MM.1S (cell line): ENCODE measurements at regions not wholly inside any gene's neighbourhood (a gene's known extent, or its start where the extent isn't known, plus 50 kb on each side); places are given as distances from the start of the nearest gene placed in this dataset.

ENCODE experiments used
- DNase-seq: peaks from one replicate; pipeline ENCODE4 v3.0.0-alpha.2; 2015
- H2AFZ ChIP-seq: fragments of 300-600 bp; sonication (generic); 2 replicates; pipeline ENCODE4 v1.6.0; 2016; ENCODE audit warnings: antibody characterized with exemption, low read length
- H3F3A ChIP-seq: fragments of 300-600 bp; sonication (generic); 2 replicates; pipeline ENCODE4 v1.6.1; 2016; ENCODE audit warnings: mild to moderate bottlenecking, antibody characterized with exemption, low read length, moderate library complexity, mixed read lengths; ENCODE audit not compliant: insufficient read depth
- H3K27ac ChIP-seq: fragments of 300-600 bp; sonication (generic); 2 replicates; pipeline ENCODE4 v1.5.1; 2016; ENCODE audit warnings: mild to moderate bottlenecking, low read length
- H3K27me3 ChIP-seq: fragments of 300-600 bp; sonication (generic); replicated peaks from 2 replicates; pipeline ENCODE4 v1.6.0; 2016; ENCODE audit warnings: low read length; ENCODE audit not compliant: insufficient read depth
- H3K36me3 ChIP-seq: fragments of 300-600 bp; sonication (generic); replicated peaks from 2 replicates; pipeline ENCODE4 v1.6.1; 2016; ENCODE audit warnings: mild to moderate bottlenecking, low read length, mixed read lengths; ENCODE audit not compliant: insufficient read depth
- H3K4me1 ChIP-seq: fragments of 300-600 bp; sonication (generic); 2 replicates; pipeline ENCODE4 v1.6.1; 2016; ENCODE audit warnings: low read length, mixed read lengths
- H3K4me2 ChIP-seq: fragments of 300-600 bp; sonication (generic); 2 replicates; pipeline ENCODE4 v1.6.0; 2016; ENCODE audit warnings: low read depth, low read length
- H3K4me3 ChIP-seq: fragments of 300-600 bp; sonication (generic); 2 replicates; pipeline ENCODE4 v1.5.1; 2016; ENCODE audit warnings: low read length, mixed read lengths
- H3K79me2 ChIP-seq: fragments of 300-600 bp; sonication (generic); 2 replicates; pipeline ENCODE4 v1.6.1; 2016; ENCODE audit warnings: mixed run types, low read length, mixed read lengths
- H3K9ac ChIP-seq: fragments of 300-600 bp; sonication (generic); 2 replicates; pipeline ENCODE4 v1.6.1; 2016; ENCODE audit warnings: low read length, mixed read lengths
- H3K9me2 ChIP-seq: fragments of 300-600 bp; sonication (generic); replicated peaks from 2 replicates; pipeline ENCODE4 v1.6.1; 2016; ENCODE audit warnings: mild to moderate bottlenecking, low read length, mixed read lengths; ENCODE audit not compliant: insufficient read depth
- H3K9me3 ChIP-seq: fragments of 300-600 bp; sonication (generic); replicated peaks from 2 replicates; pipeline ENCODE4 v1.6.1; 2016; ENCODE audit warnings: mild to moderate bottlenecking, low read length, mixed read lengths; ENCODE audit not compliant: insufficient read depth
- H4K20me1 ChIP-seq: fragments of 300-600 bp; sonication (generic); 2 replicates; pipeline ENCODE4 v1.6.1; 2016; ENCODE audit warnings: mild to moderate bottlenecking, low read length, moderate library complexity, mixed read lengths; ENCODE audit not compliant: insufficient read depth
- EZH2 ChIP-seq: fragments of 300-600 bp; sonication (generic); optimal IDR thresholded peaks from 2 replicates; pipeline ENCODE3; 2017; ENCODE audit warnings: low read depth, mild to moderate bottlenecking, antibody characterized with exemption, low read length, mixed read lengths
- EZH2phosphoT487 ChIP-seq: fragments of 300-600 bp; sonication (generic); IDR thresholded peaks from 2 replicates; pipeline ENCODE4 v1.6.1; 2018; ENCODE audit warnings: antibody characterized with exemption, low read length
- TF ChIP-seq, protein P1 (sequence below): fragments of 300-600 bp; sonication (generic); IDR thresholded peaks from 2 replicates; pipeline ENCODE4 v1.5.1; 2016; ENCODE audit warnings: antibody characterized with exemption, low read length, mixed read lengths

DNA sequence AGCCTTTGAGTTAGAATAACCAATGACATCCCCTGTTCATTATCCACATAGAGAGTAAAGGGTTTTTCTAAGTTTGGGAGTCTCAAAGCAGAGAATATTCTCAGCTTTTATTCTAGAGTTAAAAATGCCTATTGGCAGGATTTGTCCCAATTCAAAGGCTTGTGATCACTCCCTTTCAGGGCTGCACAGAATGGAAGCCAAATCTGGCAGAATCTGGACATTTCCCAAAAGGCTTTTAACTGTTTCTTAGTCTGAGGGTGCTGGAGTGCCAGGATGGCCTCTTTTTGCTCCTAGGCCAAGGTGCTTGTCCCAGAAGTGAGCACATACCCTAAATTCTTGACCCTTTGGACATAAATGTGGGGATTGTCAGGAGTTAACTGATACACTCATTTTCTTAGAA, 556.6 kb downstream of the DOK5 start:
- H3K4me1 ChIP-seq, result no peaks in the 10 kb centered on the region
- no peaks in the 10 kb centered on the region for H3K79me2 ChIP-seq
- TF ChIP-seq EZH2phosphoT487, result no peak
- TF ChIP-seq, protein P1, sequence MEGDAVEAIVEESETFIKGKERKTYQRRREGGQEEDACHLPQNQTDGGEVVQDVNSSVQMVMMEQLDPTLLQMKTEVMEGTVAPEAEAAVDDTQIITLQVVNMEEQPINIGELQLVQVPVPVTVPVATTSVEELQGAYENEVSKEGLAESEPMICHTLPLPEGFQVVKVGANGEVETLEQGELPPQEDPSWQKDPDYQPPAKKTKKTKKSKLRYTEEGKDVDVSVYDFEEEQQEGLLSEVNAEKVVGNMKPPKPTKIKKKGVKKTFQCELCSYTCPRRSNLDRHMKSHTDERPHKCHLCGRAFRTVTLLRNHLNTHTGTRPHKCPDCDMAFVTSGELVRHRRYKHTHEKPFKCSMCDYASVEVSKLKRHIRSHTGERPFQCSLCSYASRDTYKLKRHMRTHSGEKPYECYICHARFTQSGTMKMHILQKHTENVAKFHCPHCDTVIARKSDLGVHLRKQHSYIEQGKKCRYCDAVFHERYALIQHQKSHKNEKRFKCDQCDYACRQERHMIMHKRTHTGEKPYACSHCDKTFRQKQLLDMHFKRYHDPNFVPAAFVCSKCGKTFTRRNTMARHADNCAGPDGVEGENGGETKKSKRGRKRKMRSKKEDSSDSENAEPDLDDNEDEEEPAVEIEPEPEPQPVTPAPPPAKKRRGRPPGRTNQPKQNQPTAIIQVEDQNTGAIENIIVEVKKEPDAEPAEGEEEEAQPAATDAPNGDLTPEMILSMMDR, result no peak
- no peak for TF ChIP-seq EZH2
- H3K9ac ChIP-seq, result no peak overlapping the region
- H3K27ac ChIP-seq, result no peak overlapping the region
- no peaks in the 10 kb centered on the region for H4K20me1 ChIP-seq
- no peaks in the 10 kb centered on the region for H3K27me3 ChIP-seq
- no peak overlapping the region for H3K4me2 ChIP-seq
- no peaks in the 10 kb centered on the region for H3K9me2 ChIP-seq
- no peak for DNase-seq
- H3K9me3 ChIP-seq, result no peaks in the 10 kb centered on the region
- H3K36me3 ChIP-seq, result no peaks in the 10 kb centered on the region
- H3F3A ChIP-seq, result no peaks in the 10 kb centered on the region
- no peak overlapping the region for H2AFZ ChIP-seq
- H3K4me3 ChIP-seq, result no peak overlapping the region

DNA sequence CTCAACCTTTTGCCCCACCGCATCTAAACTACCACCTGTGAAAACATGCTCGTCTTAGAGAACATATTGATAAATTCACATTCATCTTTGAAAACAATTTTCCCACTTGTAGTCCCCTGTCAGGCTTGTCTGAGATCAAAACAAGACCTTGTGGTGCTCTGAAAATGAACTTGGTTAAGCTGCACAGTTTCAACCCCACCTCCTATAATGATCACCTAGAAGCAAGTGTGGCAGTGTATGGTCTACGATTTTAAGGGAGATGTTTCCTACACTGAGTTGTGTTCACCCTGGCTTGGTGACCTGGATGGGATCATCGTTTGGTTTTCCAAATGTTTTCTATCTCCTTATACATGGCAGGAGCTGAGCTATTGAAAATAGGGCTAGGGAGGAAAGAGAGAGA, 539.4 kb downstream of the DOK5 start:
- Histone ChIP-seq H3K4me3 (no peak overlapping the region), H3K4me1 (no peaks in the 10 kb centered on the region), H3K9ac (no peak overlapping the region), H4K20me1 (no peaks in the 10 kb centered on the region), H3K79me2 (no peaks in the 10 kb centered on the region), H3F3A (no peaks in the 10 kb centered on the region), H3K27me3 (no peaks in the 10 kb centered on the region), H2AFZ (no peak overlapping the region), H3K27ac (no peak overlapping the region), H3K4me2 (no peak overlapping the region), H3K36me3 (no peaks in the 10 kb centered on the region), H3K9me3 (no peaks in the 10 kb centered on the region), H3K9me2 (no peaks in the 10 kb centered on the region)
- TF ChIP-seq, protein P1, result no peak
- no peak for TF ChIP-seq EZH2phosphoT487
- TF ChIP-seq EZH2, result no peak
- DNase-seq, result no peak

DNA sequence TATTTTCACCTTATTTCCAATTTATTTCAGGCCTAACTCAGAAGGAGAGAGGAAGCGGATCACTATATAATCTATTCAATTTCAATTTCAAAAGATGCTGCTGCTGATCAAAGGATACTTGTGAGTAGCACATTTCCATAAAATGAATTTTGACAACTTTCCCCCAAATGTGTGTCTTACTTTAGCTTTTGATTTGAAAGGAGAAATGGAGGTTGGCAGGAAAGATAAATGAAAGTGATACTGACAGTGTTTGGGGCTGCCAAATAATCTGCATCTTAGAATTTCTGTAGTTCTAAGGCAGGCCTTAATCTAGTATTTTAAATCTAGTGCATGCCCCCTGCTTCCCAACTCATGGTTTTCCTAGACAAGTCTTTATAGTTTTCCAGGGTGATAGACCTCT, 535.4 kb downstream of the DOK5 start:
- H3K4me3 ChIP-seq, result no peak overlapping the region
- H2AFZ ChIP-seq, result no peak overlapping the region
- no peak overlapping the region for H3K4me2 ChIP-seq

More for the DNA sequence above, 535.4 kb downstream of the DOK5 start:
- Histone ChIP-seq H3K9me3 (no peaks in the 10 kb centered on the region), H3K9me2 (no peaks in the 10 kb centered on the region), H3K27ac (no peak overlapping the region), H3K27me3 (no peaks in the 10 kb centered on the region), H3K4me1 (no peaks in the 10 kb centered on the region), H3F3A (no peaks in the 10 kb centered on the region), H3K36me3 (no peaks in the 10 kb centered on the region), H4K20me1 (no peaks in the 10 kb centered on the region), H3K79me2 (no peaks in the 10 kb centered on the region), H3K9ac (no peak overlapping the region)
- no peak for DNase-seq
- TF ChIP-seq EZH2phosphoT487 (no peak), EZH2 (no peak)
- TF ChIP-seq, protein P1, result no peak
